ENCODE measurements at regions not wholly inside any gene's neighbourhood (a gene's known extent, or its start where the extent isn't known, plus 50 kb on each side); places are given as distances from the start of the nearest gene placed in this dataset.

- no peaks in the 10 kb centered on the region for H3K27me3 ChIP-seq (replicated peaks in 1 of 2; ENCODE audit: control insufficient read depth in 2 of 2, insufficient read depth in 2 of 2, low read length in 1 of 2)
- TF ChIP-seq ZNF274 (IDR thresholded peaks at IDR 0.05; ENCODE audit: insufficient read depth, insufficient read length) (no peak), ZBED1 (IDR thresholded peaks at IDR 0.05; ENCODE audit: borderline replicate concordance) (no peak), CHD4 (IDR thresholded peaks at IDR 0.05) (no peak), SRF (IDR thresholded peaks at IDR 0.05; ENCODE audit: low read depth in 2 of 2, low read length in 2 of 2) (no peak), HCFC1 (IDR thresholded peaks at IDR 0.05; ENCODE audit: low read length) (no peak)
- no peaks in the 10 kb centered on the region for H3K9me3 ChIP-seq (replicated peaks; ENCODE audit: control insufficient read depth, insufficient read depth, low read length)
- H3K4me2 ChIP-seq (ENCODE audit: control insufficient read depth, insufficient read depth): no peak overlapping the region
- 31% methylated on average over 4 of the region's 4 CpGs for WGBS (ENCODE audit: insufficient coverage, insufficient replicate concordance, low lambda C conversion rate, missing lambda C conversion rate)
- in situ Hi-C loops (cut with MboI): no loop called here
- H3K27ac ChIP-seq (ENCODE audit: control insufficient read depth, insufficient read depth): no peak overlapping the region
- ChIA-PET CTCF (no interaction called here), SMC1A (ENCODE audit: uncharacterized antibody, unreplicated experiment) (no interaction called here), RAD21 (ENCODE audit: unreplicated experiment) (interaction anchor here (0.7 kb wide), 1 partner anchor 724 kb away, joined by 3 read pairs; no protein-coding TSS in a partner anchor), POLR2A (no interaction called here)
- no peak overlapping the region for H3K4me3 ChIP-seq
- H4K20me1 ChIP-seq (ENCODE audit: control insufficient read depth, insufficient read depth): no peaks in the 10 kb centered on the region
- no peak overlapping the region for H2AFZ ChIP-seq (ENCODE audit: control insufficient read depth, low read depth, low read length)
- intact Hi-C loops (cut with micrococcal nuclease; ENCODE audit: unreplicated experiment): no loop called here
- H3K9ac ChIP-seq (ENCODE audit: control insufficient read depth, insufficient read depth, low read length): no peak overlapping the region
- ATAC-seq (no peak), DNase-seq (ENCODE audit: low read depth, low spot score) (no peak), FAIRE-seq (no peak)
- no TSS peak for BruUV-seq (replicated peaks)
- no peaks in the 10 kb centered on the region for H3K36me3 ChIP-seq (ENCODE audit: control insufficient read depth in 2 of 2, insufficient read depth in 2 of 2, low read length in 1 of 2)
- H3K79me2 ChIP-seq (ENCODE audit: control insufficient read depth, insufficient read depth, low read length): no peaks in the 10 kb centered on the region
- no peaks in the 10 kb centered on the region for H3K4me1 ChIP-seq (ENCODE audit: control insufficient read depth, insufficient read depth, low read length)
Measured at GRCh38 chr18:22640281-22640842, 222.6 kb upstream of the CTAGE1 start.

DNA sequence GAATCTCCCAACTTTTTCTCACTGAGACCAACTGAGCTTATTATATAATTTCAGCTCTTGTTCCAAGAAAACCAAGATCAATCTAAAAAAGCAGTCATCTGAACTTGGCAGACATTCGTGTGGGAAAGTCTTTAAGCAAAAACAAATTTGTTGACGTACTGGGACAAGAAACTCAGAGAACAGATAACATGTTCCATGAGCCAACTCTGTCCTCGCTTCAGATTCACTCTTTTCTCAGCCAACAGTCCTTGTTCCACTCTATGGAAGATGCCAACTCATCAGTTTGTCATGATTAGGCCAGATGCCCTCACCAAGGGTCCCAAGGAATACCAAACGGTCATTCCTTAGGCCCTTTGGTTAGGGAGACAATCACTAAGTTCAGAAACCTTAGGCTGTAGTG is 224.2 kb upstream of the CTAGE1 start:
- H3K79me2 ChIP-seq (ENCODE audit: control insufficient read depth, insufficient read depth, low read length): no peaks in the 10 kb centered on the region
- FAIRE-seq (no peak), ATAC-seq (no peak), DNase-seq (ENCODE audit: low read depth, low spot score) (no peak)
- H3K4me2 ChIP-seq (ENCODE audit: control insufficient read depth, insufficient read depth): no peak overlapping the region
- no peak overlapping the region for H3K27ac ChIP-seq (ENCODE audit: control insufficient read depth, insufficient read depth)
- POLR2A ChIA-PET: no interaction called here
- no peak overlapping the region for H3K9ac ChIP-seq (ENCODE audit: control insufficient read depth, insufficient read depth, low read length)
- H3K36me3 ChIP-seq (ENCODE audit: control insufficient read depth in 2 of 2, insufficient read depth in 2 of 2, low read length in 1 of 2): no peaks in the 10 kb centered on the region
- no peaks in the 10 kb centered on the region for H3K9me3 ChIP-seq (replicated peaks; ENCODE audit: control insufficient read depth, insufficient read depth, low read length)
- H2AFZ ChIP-seq (ENCODE audit: control insufficient read depth, low read depth, low read length): no peak overlapping the region
- H4K20me1 ChIP-seq (ENCODE audit: control insufficient read depth, insufficient read depth): no peaks in the 10 kb centered on the region
- intact Hi-C loops (cut with micrococcal nuclease; ENCODE audit: unreplicated experiment) (no loop called here), in situ Hi-C loops (cut with MboI) (no loop called here)
- WGBS (ENCODE audit: insufficient coverage, insufficient replicate concordance, low lambda C conversion rate, missing lambda C conversion rate): 1% methylated on average over 4 of the region's 4 CpGs
- CTCF ChIA-PET: no interaction called here
- H3K4me1 ChIP-seq (ENCODE audit: control insufficient read depth, insufficient read depth, low read length): no peaks in the 10 kb centered on the region
- no peaks in the 10 kb centered on the region for H3K27me3 ChIP-seq (replicated peaks in 1 of 2; ENCODE audit: control insufficient read depth in 2 of 2, insufficient read depth in 2 of 2, low read length in 1 of 2)
- RAD21 ChIA-PET (ENCODE audit: unreplicated experiment): no interaction called here
- SMC1A ChIA-PET (ENCODE audit: uncharacterized antibody, unreplicated experiment): no interaction called here
- no peak overlapping the region for H3K4me3 ChIP-seq
- BruUV-seq (replicated peaks): no TSS peak
- no peak for TF ChIP-seq ESRRA (IDR thresholded peaks at IDR 0.05; ENCODE audit: low read length)
- TF ChIP-seq KDM1A (IDR thresholded peaks at IDR 0.05; ENCODE audit: borderline replicate concordance): no peak
- no peak for TF ChIP-seq CEBPB (IDR thresholded peaks at IDR 0.05; ENCODE audit: borderline replicate concordance in 1 of 2, low read depth in 2 of 2, low read length in 2 of 2)
- no peak for TF ChIP-seq MLLT1 (IDR thresholded peaks at IDR 0.05)
- TF ChIP-seq EED (IDR thresholded peaks at IDR 0.05; ENCODE audit: low read depth): no peak
- TF ChIP-seq, protein P1, sequence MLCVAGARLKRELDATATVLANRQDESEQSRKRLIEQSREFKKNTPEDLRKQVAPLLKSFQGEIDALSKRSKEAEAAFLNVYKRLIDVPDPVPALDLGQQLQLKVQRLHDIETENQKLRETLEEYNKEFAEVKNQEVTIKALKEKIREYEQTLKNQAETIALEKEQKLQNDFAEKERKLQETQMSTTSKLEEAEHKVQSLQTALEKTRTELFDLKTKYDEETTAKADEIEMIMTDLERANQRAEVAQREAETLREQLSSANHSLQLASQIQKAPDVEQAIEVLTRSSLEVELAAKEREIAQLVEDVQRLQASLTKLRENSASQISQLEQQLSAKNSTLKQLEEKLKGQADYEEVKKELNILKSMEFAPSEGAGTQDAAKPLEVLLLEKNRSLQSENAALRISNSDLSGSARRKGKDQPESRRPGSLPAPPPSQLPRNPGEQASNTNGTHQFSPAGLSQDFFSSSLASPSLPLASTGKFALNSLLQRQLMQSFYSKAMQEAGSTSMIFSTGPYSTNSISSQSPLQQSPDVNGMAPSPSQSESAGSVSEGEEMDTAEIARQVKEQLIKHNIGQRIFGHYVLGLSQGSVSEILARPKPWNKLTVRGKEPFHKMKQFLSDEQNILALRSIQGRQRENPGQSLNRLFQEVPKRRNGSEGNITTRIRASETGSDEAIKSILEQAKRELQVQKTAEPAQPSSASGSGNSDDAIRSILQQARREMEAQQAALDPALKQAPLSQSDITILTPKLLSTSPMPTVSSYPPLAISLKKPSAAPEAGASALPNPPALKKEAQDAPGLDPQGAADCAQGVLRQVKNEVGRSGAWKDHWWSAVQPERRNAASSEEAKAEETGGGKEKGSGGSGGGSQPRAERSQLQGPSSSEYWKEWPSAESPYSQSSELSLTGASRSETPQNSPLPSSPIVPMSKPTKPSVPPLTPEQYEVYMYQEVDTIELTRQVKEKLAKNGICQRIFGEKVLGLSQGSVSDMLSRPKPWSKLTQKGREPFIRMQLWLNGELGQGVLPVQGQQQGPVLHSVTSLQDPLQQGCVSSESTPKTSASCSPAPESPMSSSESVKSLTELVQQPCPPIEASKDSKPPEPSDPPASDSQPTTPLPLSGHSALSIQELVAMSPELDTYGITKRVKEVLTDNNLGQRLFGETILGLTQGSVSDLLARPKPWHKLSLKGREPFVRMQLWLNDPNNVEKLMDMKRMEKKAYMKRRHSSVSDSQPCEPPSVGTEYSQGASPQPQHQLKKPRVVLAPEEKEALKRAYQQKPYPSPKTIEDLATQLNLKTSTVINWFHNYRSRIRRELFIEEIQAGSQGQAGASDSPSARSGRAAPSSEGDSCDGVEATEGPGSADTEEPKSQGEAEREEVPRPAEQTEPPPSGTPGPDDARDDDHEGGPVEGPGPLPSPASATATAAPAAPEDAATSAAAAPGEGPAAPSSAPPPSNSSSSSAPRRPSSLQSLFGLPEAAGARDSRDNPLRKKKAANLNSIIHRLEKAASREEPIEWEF (IDR thresholded peaks at IDR 0.05; ENCODE audit: insufficient replicate concordance, low read depth, low read length): no peak
- TF ChIP-seq NBN (IDR thresholded peaks at IDR 0.05): no peak
- TF ChIP-seq SREBF1 (IDR thresholded peaks at IDR 0.05; ENCODE audit: low read length): no peak
- no peak for TF ChIP-seq CHD1 (IDR thresholded peaks at IDR 0.05; ENCODE audit: low read depth, low read length)

Data from GM12878 (cell line).